HEK293 (cell line): ENCODE measurements at regions not wholly inside any gene's neighbourhood (a gene's known extent, or its start where the extent isn't known, plus 50 kb on each side); places are given as distances from the start of the nearest gene placed in this dataset.

ENCODE experiments used
- YY1 ChIP-seq: fragments of 450-650 bp; formaldehyde crosslinking; IDR thresholded peaks from 2 replicates; pipeline ENCODE4 v1.5.1; 2018; ENCODE audit warnings: missing biosample characterization, missing genetic modification characterization
- ZNF585B ChIP-seq: fragments of 450-650 bp; formaldehyde crosslinking; IDR thresholded peaks from 2 replicates; pipeline ENCODE4 v1.5.1; 2016; ENCODE audit warnings: missing biosample characterization, missing genetic modification characterization
- ZNF747 ChIP-seq: fragments of 450-650 bp; formaldehyde crosslinking; IDR thresholded peaks from 2 replicates; pipeline ENCODE4 v1.5.1; 2016; ENCODE audit warnings: missing biosample characterization, missing genetic modification characterization
- ZNF777 ChIP-seq: fragments of 450-650 bp; formaldehyde crosslinking; IDR thresholded peaks from 2 replicates; pipeline ENCODE4 v1.5.1; 2017; ENCODE audit warnings: missing biosample characterization, missing genetic modification characterization, borderline replicate concordance
- TF ChIP-seq, protein P1 (sequence below): fragments of 450-650 bp; formaldehyde crosslinking; IDR thresholded peaks from 2 replicates; pipeline ENCODE4 v1.5.1; 2016; ENCODE audit warnings: missing biosample characterization, missing genetic modification characterization
- TF ChIP-seq, protein P2 (sequence below): fragments of 450-650 bp; formaldehyde crosslinking; IDR thresholded peaks from 2 replicates; pipeline ENCODE4 v1.5.1; 2016; ENCODE audit warnings: missing biosample characterization, missing genetic modification characterization
- TF ChIP-seq, protein P3 (sequence below): fragments of 450-650 bp; formaldehyde crosslinking; optimal IDR thresholded peaks from 2 replicates; pipeline ENCODE3; 2016; ENCODE audit warnings: missing biosample characterization, mild to moderate bottlenecking, missing genetic modification characterization
- TF ChIP-seq, protein P4 (sequence below): fragments of 450-650 bp; formaldehyde crosslinking; IDR thresholded peaks from 2 replicates; pipeline ENCODE4 v1.5.1; 2016; ENCODE audit warnings: missing biosample characterization, missing genetic modification characterization
- TF ChIP-seq, protein P5 (sequence below): fragments of 450-650 bp; formaldehyde crosslinking; IDR thresholded peaks from 2 replicates; pipeline ENCODE4 v1.5.1; 2016; ENCODE audit warnings: missing biosample characterization, missing genetic modification characterization
- TF ChIP-seq, protein P6 (sequence below): fragments of 450-650 bp; formaldehyde crosslinking; IDR thresholded peaks from 2 replicates; pipeline ENCODE4 v1.5.1; 2016; ENCODE audit warnings: missing biosample characterization, missing genetic modification characterization

DNA sequence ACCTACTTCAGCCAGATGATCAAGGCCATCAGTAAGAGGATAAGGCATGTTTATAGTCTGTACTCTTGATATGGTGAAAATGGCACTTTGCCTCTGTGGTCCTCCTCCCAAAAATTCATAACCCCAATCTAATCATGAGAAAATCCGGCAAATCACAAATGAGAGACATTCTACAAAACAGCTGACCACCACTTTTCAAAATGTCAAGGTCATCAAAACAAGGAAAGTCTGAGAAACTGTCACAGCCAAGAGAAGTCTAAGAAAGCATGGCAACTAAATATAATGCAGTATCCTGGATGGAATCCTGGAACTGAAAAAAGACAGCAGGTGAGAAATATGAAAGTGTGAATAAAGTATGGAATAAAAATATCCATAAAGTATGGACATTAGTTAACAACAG is 226.6 kb upstream of the INTU start:
- TF ChIP-seq ZNF777: no peak
- TF ChIP-seq, protein P1, sequence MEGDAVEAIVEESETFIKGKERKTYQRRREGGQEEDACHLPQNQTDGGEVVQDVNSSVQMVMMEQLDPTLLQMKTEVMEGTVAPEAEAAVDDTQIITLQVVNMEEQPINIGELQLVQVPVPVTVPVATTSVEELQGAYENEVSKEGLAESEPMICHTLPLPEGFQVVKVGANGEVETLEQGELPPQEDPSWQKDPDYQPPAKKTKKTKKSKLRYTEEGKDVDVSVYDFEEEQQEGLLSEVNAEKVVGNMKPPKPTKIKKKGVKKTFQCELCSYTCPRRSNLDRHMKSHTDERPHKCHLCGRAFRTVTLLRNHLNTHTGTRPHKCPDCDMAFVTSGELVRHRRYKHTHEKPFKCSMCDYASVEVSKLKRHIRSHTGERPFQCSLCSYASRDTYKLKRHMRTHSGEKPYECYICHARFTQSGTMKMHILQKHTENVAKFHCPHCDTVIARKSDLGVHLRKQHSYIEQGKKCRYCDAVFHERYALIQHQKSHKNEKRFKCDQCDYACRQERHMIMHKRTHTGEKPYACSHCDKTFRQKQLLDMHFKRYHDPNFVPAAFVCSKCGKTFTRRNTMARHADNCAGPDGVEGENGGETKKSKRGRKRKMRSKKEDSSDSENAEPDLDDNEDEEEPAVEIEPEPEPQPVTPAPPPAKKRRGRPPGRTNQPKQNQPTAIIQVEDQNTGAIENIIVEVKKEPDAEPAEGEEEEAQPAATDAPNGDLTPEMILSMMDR (tag by site-specific recombination): no peak
- TF ChIP-seq ZNF747 (tag by site-specific recombination): no peak
- TF ChIP-seq, protein P2, sequence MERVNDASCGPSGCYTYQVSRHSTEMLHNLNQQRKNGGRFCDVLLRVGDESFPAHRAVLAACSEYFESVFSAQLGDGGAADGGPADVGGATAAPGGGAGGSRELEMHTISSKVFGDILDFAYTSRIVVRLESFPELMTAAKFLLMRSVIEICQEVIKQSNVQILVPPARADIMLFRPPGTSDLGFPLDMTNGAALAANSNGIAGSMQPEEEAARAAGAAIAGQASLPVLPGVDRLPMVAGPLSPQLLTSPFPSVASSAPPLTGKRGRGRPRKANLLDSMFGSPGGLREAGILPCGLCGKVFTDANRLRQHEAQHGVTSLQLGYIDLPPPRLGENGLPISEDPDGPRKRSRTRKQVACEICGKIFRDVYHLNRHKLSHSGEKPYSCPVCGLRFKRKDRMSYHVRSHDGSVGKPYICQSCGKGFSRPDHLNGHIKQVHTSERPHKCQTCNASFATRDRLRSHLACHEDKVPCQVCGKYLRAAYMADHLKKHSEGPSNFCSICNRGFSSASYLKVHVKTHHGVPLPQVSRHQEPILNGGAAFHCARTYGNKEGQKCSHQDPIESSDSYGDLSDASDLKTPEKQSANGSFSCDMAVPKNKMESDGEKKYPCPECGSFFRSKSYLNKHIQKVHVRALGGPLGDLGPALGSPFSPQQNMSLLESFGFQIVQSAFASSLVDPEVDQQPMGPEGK: no peak
- no peak for TF ChIP-seq ZNF585B (tag by site-specific recombination)
- TF ChIP-seq, protein P3, sequence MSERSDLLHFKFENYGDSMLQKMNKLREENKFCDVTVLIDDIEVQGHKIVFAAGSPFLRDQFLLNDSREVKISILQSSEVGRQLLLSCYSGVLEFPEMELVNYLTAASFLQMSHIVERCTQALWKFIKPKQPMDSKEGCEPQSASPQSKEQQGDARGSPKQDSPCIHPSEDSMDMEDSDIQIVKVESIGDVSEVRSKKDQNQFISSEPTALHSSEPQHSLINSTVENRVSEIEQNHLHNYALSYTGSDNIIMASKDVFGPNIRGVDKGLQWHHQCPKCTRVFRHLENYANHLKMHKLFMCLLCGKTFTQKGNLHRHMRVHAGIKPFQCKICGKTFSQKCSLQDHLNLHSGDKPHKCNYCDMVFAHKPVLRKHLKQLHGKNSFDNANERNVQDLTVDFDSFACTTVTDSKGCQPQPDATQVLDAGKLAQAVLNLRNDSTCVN (tag by site-specific recombination): no peak
- TF ChIP-seq, protein P4, sequence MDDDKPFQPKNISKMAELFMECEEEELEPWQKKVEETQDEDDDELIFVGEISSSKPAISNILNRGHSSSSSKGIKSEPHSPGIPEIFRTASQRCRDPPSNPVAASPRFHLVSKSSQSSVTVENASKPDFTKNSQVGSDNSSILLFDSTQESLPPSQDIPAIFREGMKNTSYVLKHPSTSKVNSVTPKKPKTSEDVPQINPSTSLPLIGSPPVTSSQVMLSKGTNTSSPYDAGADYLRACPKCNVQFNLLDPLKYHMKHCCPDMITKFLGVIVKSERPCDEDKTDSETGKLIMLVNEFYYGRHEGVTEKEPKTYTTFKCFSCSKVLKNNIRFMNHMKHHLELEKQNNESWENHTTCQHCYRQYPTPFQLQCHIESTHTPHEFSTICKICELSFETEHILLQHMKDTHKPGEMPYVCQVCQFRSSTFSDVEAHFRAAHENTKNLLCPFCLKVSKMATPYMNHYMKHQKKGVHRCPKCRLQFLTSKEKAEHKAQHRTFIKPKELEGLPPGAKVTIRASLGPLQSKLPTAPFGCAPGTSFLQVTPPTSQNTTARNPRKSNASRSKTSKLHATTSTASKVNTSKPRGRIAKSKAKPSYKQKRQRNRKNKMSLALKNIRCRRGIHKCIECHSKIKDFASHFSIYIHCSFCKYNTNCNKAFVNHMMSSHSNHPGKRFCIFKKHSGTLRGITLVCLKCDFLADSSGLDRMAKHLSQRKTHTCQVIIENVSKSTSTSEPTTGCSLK (tag by site-specific recombination): no peak
- TF ChIP-seq, protein P5, sequence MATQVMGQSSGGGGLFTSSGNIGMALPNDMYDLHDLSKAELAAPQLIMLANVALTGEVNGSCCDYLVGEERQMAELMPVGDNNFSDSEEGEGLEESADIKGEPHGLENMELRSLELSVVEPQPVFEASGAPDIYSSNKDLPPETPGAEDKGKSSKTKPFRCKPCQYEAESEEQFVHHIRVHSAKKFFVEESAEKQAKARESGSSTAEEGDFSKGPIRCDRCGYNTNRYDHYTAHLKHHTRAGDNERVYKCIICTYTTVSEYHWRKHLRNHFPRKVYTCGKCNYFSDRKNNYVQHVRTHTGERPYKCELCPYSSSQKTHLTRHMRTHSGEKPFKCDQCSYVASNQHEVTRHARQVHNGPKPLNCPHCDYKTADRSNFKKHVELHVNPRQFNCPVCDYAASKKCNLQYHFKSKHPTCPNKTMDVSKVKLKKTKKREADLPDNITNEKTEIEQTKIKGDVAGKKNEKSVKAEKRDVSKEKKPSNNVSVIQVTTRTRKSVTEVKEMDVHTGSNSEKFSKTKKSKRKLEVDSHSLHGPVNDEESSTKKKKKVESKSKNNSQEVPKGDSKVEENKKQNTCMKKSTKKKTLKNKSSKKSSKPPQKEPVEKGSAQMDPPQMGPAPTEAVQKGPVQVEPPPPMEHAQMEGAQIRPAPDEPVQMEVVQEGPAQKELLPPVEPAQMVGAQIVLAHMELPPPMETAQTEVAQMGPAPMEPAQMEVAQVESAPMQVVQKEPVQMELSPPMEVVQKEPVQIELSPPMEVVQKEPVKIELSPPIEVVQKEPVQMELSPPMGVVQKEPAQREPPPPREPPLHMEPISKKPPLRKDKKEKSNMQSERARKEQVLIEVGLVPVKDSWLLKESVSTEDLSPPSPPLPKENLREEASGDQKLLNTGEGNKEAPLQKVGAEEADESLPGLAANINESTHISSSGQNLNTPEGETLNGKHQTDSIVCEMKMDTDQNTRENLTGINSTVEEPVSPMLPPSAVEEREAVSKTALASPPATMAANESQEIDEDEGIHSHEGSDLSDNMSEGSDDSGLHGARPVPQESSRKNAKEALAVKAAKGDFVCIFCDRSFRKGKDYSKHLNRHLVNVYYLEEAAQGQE (tag by site-specific recombination): no peak
- TF ChIP-seq, protein P6, sequence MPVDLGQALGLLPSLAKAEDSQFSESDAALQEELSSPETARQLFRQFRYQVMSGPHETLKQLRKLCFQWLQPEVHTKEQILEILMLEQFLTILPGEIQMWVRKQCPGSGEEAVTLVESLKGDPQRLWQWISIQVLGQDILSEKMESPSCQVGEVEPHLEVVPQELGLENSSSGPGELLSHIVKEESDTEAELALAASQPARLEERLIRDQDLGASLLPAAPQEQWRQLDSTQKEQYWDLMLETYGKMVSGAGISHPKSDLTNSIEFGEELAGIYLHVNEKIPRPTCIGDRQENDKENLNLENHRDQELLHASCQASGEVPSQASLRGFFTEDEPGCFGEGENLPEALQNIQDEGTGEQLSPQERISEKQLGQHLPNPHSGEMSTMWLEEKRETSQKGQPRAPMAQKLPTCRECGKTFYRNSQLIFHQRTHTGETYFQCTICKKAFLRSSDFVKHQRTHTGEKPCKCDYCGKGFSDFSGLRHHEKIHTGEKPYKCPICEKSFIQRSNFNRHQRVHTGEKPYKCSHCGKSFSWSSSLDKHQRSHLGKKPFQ (tag by site-specific recombination): no peak
- no peak for TF ChIP-seq YY1 (tag by site-specific recombination)
